Germinal center (tissue), 1 donor: ENCODE measurements at regions not wholly inside any gene's neighbourhood (a gene's known extent, or its start where the extent isn't known, plus 50 kb on each side); places are given as distances from the start of the nearest gene placed in this dataset.
"Not testable (repeated sequence)": the region's sequence is repeated elsewhere in the genome, so short reads cannot be mapped to it uniquely, and the experiment has no call there.

ENCODE experiments used
- DNase-seq: peaks from one replicate; pipeline ENCODE4 v3.0.0; 2012; ENCODE audit warnings: mixed read lengths, low spot score

GRCh38 chr12:60714141-60714900 is 1118.5 kb downstream of the SLC16A7 start:
- no peak for DNase-seq

DNA sequence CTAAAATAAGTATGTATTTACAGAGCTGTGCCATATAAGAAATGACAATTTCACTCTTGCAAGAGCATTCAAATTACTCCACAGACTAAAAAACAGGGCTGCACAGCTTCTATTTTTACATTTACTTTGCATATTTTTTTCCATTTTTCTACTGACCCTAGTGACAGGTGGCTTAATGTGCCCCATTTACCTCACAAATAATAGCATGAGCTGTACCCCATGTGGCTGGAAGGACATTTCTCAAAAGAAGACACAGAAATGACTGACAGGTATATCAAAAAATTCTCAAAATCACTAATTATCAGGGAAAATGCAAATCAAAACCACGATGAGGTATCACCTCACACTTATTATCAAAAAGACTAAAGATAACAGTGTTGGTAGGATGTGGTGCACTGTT is 1128.6 kb downstream of the SLC16A7 start:
- DNase-seq, result no peak

GRCh38 chr12:60724984-60725383 is 1129.2 kb downstream of the SLC16A7 start:
- DNase-seq, result no peak

DNA sequence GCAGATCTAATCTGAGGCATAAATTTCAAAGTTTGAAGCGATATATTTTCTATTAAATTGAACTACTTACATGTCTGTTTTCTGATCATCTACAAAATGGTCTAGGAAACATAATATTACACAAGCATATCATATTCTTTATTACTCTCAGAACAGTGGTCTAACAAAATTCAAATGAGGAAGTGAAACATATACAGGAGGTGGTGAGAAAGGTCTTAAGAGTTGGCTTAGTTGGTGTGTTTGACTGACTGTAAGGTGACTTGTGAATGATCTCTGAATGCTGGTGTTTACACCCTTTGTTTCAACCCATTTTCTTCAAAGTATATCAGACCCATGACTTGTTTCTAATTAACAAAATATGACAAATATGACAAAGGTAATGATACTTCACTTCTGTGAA is 1156.8 kb downstream of the SLC16A7 start:
- no peak for DNase-seq

- no peak for DNase-seq
These were observed 1162.4 kb downstream of the SLC16A7 start for GRCh38 chr12:60758224-60758623.

- DNase-seq, result no peak
These were observed 1165.1 kb downstream of the SLC16A7 start for GRCh38 chr12:60760965-60761364.

DNA sequence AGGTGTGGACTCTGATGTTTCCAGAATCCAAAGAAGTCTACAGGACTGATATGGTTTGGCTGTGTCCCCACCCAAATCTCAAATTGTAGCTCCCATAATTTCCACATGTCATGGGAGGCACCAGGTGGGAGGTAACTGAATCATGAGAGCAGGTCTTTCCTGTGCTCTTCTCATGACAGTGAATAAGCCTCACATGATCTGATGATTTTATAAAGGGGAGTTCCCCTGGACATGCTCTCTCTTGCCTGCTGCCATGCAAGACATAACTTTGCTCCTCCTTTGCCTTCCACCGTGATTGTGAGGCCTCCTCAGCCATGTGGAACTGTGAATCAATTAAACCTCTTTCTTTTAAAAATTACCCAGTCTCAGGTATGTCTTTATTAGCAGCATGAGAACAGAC is 1205.3 kb downstream of the SLC16A7 start:
- not testable (repeated sequence) for DNase-seq

DNA sequence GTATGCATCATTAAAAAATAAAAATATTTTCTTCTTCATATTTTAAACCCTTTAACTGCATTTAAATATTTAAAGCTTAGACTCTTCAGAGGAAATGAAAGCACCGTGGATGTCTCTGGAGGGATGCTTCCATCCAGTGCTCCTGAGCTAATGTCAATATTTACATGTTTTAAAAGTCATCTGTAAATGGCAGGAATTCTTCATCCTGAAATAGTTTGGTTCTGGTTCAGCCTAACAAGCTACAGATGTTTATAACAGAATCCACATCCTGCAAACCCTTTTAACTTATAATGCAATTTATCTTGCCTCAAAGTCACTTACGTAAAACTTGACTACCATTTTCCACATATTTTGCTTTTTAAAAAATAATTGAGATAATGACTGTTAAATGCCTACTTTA is 1207.3 kb downstream of the SLC16A7 start:
- no peak for DNase-seq

DNA sequence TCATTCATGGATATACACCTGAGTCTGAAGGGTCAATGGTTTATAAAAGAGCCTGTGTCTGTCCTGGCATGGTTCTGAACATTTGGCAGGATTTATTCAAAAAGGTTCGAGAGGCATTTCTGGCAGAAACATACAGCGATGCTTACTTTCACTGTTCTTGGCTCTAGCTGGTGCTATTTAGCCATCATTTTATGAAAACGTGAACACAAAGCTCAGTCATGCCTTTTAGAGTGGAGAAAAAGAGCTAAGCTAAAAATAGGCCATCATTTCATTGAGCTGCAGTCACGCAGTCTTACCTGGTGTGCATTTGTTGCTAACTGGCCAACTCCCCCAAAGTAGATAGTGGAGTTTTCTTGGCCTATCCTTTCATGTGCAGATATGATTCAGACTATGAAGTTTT is 1209.5 kb downstream of the SLC16A7 start:
- no peak for DNase-seq

DNA sequence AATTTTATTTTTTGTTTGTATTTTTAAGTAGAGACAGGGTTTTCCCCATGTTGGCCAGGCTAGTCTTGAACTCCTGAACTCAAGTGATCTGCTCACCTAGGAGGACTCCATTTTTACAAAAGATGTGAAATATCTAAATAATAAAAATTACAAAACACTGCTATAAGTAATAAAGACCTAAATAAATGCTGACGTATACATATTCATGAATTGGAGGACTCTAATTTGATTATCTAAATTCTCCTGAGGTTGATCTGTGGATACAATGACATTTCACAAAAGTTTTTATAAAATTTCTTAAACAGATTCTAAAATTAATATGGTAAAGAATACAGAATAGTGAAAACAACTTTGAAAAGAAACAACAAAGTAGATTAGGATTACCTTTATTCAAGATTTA is 1224.0 kb downstream of the SLC16A7 start:
- no peak for DNase-seq

DNA sequence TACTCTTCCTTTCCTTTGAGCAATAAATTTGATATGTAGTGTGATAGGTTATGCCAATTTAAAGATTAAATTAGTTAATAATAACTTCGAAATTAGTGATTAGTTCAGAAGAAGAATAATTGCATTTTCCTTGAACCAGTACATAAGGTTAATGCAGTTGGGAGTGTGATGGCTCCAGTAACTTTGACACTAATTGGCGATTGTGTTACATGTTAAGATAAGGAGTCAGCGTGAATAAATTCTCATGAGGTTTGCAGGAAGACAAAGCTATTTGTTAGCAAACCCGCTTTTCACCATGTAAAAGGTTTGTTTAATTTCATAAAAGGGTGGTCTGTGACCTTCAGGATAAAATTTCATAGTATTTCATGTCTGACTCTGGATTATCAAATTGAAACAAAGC is 1226.8 kb downstream of the SLC16A7 start:
- no peak for DNase-seq

DNA sequence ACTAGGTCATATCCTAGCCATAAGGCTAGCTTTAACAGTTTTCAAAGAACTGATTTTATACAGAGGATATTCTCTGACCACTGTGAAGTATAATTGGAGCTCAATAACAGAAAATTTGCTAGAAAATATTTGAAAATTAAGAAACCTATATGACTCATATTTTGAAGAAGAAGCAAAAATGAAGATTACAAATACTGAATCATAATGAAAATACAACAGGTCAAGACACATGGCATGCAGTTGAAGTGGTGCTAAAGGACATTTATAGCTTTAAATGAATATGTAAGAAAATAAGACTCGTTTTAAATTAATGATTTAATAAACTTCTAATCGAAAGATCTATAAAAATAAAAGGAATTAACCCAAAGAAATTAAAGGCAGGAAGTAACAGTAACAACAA is 1234.6 kb downstream of the SLC16A7 start:
- no peak for DNase-seq

- no peak for DNase-seq
These were observed 1236.5 kb downstream of the SLC16A7 start for GRCh38 chr12:60832290-60832689.

GRCh38 chr12:60834372-60834771 is 1238.5 kb downstream of the SLC16A7 start:
- no peak for DNase-seq

DNA sequence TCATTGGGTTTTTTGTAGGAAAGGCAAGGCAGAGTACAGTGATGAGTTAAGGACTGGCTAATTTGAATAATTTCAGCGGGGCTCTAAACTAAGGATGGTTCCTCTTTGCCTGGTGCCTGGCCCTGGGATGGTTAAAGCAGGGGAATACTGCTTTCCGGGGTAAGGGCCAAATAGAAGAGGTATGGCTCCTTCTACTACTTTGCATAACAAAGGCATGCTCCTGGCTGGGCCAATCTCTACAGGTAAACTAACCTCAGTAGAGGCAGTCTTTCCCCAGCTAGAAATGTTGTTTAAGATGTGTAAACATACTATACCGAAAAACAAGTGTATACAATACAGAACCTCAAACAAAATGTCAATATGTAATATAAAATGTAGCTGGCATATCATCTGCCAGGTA is 1239.0 kb downstream of the SLC16A7 start:
- DNase-seq, result no peak

- DNase-seq, result no peak
These were observed 1240.8 kb downstream of the SLC16A7 start for GRCh38 chr12:60836651-60837050.

- DNase-seq, result no peak
These were observed 1246.4 kb downstream of the SLC16A7 start for GRCh38 chr12:60842181-60842580.

GRCh38 chr12:60844101-60844500 is 1248.3 kb downstream of the SLC16A7 start:
- no peak for DNase-seq

DNA sequence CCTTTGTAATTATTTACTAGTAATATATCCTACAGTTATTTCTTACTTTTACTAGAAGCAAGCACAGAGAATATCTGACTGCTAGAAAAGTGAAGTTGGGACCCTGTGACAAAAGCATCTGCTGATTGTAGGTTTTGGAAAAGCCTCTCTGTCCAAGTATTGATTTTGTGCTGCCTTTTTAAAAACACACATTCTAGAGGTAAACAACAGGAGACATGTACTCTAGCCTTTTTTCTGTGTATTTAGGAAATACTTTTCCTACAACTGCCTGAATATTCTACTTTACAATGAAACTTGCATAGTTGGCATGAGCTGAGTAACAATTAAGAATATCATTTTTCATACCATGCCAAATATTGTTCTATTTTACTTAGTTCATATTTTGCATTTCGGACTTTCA is 1249.0 kb downstream of the SLC16A7 start:
- DNase-seq, result no peak

DNA sequence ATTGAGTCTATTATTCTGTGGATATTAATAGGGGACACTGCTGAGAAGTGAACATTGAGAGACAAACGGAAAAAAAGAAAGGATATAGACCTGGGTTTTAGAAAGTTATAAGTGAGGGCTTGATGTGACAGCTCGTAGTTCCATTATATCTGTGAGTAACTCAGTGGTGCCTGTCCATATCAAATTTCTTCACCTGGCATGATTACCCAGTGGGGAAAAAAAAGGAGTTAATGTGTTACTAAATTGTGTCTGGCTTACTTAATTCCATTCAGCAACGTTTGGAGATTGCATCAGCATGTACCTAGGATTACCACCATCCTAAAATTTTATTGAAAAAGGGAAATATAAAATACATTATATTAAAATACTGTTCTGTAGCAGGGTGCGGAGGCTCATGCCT is 1249.9 kb downstream of the SLC16A7 start:
- no peak for DNase-seq

GRCh38 chr12:60847281-60847680 is 1251.5 kb downstream of the SLC16A7 start:
- no peak for DNase-seq

GRCh38 chr12:60849723-60850122 is 1253.9 kb downstream of the SLC16A7 start:
- DNase-seq, result no peak

GRCh38 chr12:60853407-60853806 is 1257.6 kb downstream of the SLC16A7 start:
- no peak for DNase-seq

DNA sequence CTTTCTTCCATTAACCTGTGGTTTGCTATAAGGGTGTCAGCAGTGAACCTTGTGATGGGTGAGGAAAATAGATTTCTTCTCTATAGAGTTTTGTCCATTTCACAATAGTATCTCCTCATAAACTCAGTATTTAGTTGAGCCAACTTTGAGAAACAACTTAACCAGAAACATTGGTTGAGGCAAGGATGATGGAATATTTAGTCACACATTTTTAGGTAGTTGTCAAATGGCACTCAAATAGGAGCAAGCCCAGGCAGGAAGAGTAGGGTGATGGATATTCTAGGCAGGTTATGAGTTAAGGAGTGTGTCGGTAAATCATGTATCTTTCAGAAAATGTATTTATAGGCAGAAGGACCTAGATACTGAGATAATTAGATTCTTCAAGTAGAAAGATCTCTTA is 1267.6 kb downstream of the SLC16A7 start:
- no peak for DNase-seq
